ENCODE measurements at regions not wholly inside any gene's neighbourhood (a gene's known extent, or its start where the extent isn't known, plus 50 kb on each side); places are given as distances from the start of the nearest gene placed in this dataset.

DNA sequence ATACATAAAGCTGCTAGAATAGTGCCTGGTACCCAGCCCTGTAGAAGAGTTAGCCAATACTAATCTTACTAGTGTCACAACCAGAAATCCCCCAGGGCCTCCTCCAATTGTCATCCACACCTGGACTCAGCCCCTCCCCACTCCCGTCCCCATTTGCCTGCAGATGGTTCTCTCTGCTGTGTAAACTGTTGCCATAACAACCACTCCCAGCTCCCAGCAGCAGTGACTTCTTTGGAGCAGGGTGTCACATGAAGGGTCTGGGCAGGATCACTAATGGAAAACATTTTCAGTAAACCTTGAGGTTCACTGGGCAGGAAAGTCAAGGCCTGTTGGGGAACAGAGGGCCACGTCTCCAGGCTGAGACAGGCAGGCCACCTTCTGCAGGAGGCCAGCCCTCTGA is 126.0 kb upstream of the IPO9 start:
- no peaks in the 10 kb centered on the region for H3K9me3 ChIP-seq (ENCODE audit: low read length)
- H3K9me2 ChIP-seq (ENCODE audit: insufficient read depth, low read length): no peaks in the 10 kb centered on the region
- TF ChIP-seq, protein P1, sequence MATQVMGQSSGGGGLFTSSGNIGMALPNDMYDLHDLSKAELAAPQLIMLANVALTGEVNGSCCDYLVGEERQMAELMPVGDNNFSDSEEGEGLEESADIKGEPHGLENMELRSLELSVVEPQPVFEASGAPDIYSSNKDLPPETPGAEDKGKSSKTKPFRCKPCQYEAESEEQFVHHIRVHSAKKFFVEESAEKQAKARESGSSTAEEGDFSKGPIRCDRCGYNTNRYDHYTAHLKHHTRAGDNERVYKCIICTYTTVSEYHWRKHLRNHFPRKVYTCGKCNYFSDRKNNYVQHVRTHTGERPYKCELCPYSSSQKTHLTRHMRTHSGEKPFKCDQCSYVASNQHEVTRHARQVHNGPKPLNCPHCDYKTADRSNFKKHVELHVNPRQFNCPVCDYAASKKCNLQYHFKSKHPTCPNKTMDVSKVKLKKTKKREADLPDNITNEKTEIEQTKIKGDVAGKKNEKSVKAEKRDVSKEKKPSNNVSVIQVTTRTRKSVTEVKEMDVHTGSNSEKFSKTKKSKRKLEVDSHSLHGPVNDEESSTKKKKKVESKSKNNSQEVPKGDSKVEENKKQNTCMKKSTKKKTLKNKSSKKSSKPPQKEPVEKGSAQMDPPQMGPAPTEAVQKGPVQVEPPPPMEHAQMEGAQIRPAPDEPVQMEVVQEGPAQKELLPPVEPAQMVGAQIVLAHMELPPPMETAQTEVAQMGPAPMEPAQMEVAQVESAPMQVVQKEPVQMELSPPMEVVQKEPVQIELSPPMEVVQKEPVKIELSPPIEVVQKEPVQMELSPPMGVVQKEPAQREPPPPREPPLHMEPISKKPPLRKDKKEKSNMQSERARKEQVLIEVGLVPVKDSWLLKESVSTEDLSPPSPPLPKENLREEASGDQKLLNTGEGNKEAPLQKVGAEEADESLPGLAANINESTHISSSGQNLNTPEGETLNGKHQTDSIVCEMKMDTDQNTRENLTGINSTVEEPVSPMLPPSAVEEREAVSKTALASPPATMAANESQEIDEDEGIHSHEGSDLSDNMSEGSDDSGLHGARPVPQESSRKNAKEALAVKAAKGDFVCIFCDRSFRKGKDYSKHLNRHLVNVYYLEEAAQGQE (IDR thresholded peaks at IDR 0.05; ENCODE audit: borderline replicate concordance): peak; percentile 36
- TF ChIP-seq MXI1 (conservative IDR thresholded peaks at IDR 0.05; ENCODE audit: poor library complexity, severe bottlenecking) (peak; percentile 65), EZH2 (IDR thresholded peaks at IDR 0.05; ENCODE audit: borderline replicate concordance, insufficient read depth, low read length, poor library complexity, severe bottlenecking) (no peak), EP300 (conservative IDR thresholded peaks at IDR 0.05; ENCODE audit: poor library complexity, severe bottlenecking) (peak; percentile 46), POLR2AphosphoS5 (IDR thresholded peaks at IDR 0.05) (peak; percentile 45), RAD21 (conservative IDR thresholded peaks at IDR 0.05) (peak; percentile 19), TAF1 (IDR thresholded peaks at IDR 0.05; ENCODE audit: low read depth) (no peak), SMC3 (conservative IDR thresholded peaks at IDR 0.05; ENCODE audit: poor library complexity) (no peak)
- TF ChIP-seq, protein P2, sequence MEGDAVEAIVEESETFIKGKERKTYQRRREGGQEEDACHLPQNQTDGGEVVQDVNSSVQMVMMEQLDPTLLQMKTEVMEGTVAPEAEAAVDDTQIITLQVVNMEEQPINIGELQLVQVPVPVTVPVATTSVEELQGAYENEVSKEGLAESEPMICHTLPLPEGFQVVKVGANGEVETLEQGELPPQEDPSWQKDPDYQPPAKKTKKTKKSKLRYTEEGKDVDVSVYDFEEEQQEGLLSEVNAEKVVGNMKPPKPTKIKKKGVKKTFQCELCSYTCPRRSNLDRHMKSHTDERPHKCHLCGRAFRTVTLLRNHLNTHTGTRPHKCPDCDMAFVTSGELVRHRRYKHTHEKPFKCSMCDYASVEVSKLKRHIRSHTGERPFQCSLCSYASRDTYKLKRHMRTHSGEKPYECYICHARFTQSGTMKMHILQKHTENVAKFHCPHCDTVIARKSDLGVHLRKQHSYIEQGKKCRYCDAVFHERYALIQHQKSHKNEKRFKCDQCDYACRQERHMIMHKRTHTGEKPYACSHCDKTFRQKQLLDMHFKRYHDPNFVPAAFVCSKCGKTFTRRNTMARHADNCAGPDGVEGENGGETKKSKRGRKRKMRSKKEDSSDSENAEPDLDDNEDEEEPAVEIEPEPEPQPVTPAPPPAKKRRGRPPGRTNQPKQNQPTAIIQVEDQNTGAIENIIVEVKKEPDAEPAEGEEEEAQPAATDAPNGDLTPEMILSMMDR (IDR thresholded peaks at IDR 0.05; ENCODE audit: poor library complexity, severe bottlenecking): no peak
- H3K36me3 ChIP-seq (ENCODE audit: insufficient read depth, low read length): peaks cover 7% of the 10 kb centered on the region
- H3K79me2 ChIP-seq (replicated peaks; ENCODE audit: insufficient read depth, low read length): peaks cover 74% of the 10 kb centered on the region
- H3K9ac ChIP-seq (ENCODE audit: low read length): peak overlapping the region; percentile 59
- H3F3A ChIP-seq (ENCODE audit: insufficient read depth, low read length, poor library complexity, severe bottlenecking): no peaks in the 10 kb centered on the region
- peaks cover 6% of the 10 kb centered on the region for H4K20me1 ChIP-seq (ENCODE audit: insufficient read depth)
- H3K4me3 ChIP-seq (ENCODE audit: low read length): peak overlapping the region; percentile 55
- H3K4me2 ChIP-seq (ENCODE audit: low read length): peak overlapping the region; percentile 48
- H3K27me3 ChIP-seq (ENCODE audit: insufficient read depth, low read depth, low read length): no peaks in the 10 kb centered on the region
- H3K27ac ChIP-seq (ENCODE audit: low read length): peak overlapping the region; percentile 78
- H2AFZ ChIP-seq (ENCODE audit: low read depth, low read length): no peak overlapping the region

DNA sequence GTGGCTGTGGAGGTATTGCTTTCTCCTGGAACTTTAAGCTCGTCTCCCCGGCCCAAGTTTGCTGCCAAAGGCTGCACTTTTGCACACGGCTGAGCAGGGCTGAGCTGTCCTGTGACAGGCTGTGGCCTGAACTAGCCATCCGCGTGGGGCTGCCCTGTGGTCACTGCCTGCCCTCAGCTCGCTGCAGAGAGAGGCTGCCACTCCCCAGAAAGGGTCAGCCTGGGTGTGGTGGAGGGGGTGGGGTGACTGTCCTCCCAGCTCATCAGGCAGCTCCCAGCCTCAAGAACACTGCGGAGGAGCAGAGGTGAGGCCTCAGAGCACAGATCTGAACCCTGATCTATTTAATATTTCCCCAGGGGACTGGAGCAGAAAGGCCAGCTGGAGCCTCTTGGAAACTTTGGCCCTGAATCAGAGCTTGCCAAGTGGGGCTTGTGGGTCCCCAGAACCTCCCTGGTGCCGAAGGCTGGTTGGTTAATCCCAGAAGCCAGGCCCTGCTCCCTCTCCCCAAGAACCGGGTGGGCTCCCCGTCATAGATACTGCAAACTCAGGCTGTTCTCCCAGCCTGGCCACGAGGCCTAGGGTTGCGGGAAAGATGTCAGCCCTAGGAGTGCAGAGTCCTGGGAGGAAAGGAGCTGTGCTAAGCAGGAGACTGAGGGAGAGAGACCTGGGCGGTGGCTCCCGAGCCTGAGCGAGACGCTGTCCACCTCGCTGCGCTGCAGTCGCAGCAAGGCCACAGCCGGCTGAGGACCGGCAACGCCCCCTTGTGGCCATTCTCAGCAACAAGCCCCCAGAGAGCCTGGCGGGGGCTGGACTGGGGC is 125.1 kb upstream of the IPO9 start:
- Histone ChIP-seq H3K9me3 (ENCODE audit: low read length) (no peaks in the 10 kb centered on the region), H3K27me3 (ENCODE audit: insufficient read depth, low read depth, low read length) (no peaks in the 10 kb centered on the region), H3K9me2 (ENCODE audit: insufficient read depth, low read length) (no peaks in the 10 kb centered on the region), H4K20me1 (ENCODE audit: insufficient read depth) (peaks cover 6% of the 10 kb centered on the region), H3K4me3 (ENCODE audit: low read length) (peak overlapping the region; percentile 55), H3K36me3 (ENCODE audit: insufficient read depth, low read length) (peaks cover 7% of the 10 kb centered on the region), H3F3A (ENCODE audit: insufficient read depth, low read length, poor library complexity, severe bottlenecking) (no peaks in the 10 kb centered on the region), H3K4me2 (ENCODE audit: low read length) (peak overlapping the region; percentile 38), H2AFZ (ENCODE audit: low read depth, low read length) (no peak overlapping the region), H3K9ac (ENCODE audit: low read length) (peak overlapping the region; percentile 59), H3K27ac (ENCODE audit: low read length) (peak overlapping the region; percentile 78), H3K79me2 (replicated peaks; ENCODE audit: insufficient read depth, low read length) (peaks cover 68% of the 10 kb centered on the region)
- TF ChIP-seq EP300 (conservative IDR thresholded peaks at IDR 0.05; ENCODE audit: poor library complexity, severe bottlenecking): peak; percentile 30
- peak; percentile 30 for TF ChIP-seq POLR2AphosphoS5 (IDR thresholded peaks at IDR 0.05)
- TF ChIP-seq SMC3 (conservative IDR thresholded peaks at IDR 0.05; ENCODE audit: poor library complexity): peak; percentile 99
- TF ChIP-seq EZH2 (IDR thresholded peaks at IDR 0.05; ENCODE audit: borderline replicate concordance, insufficient read depth, low read length, poor library complexity, severe bottlenecking): no peak
- TF ChIP-seq RAD21 (conservative IDR thresholded peaks at IDR 0.05): peak; percentile 98
- TF ChIP-seq MXI1 (conservative IDR thresholded peaks at IDR 0.05; ENCODE audit: poor library complexity, severe bottlenecking): peak; percentile 50
- no peak for TF ChIP-seq TAF1 (IDR thresholded peaks at IDR 0.05; ENCODE audit: low read depth)
- TF ChIP-seq, protein P1 (IDR thresholded peaks at IDR 0.05; ENCODE audit: borderline replicate concordance): no peak
- TF ChIP-seq, protein P2 (IDR thresholded peaks at IDR 0.05; ENCODE audit: poor library complexity, severe bottlenecking): peak; percentile 96
